HG03469 (cell line): ENCODE measurements at regions not wholly inside any gene's neighbourhood (a gene's known extent, or its start where the extent isn't known, plus 50 kb on each side); places are given as distances from the start of the nearest gene placed in this dataset.
"Not testable (repeated sequence)": the region's sequence is repeated elsewhere in the genome, so short reads cannot be mapped to it uniquely, and the experiment has no call there.

Experiments
- ATAC-seq: cut with Tn5 transposase; IDR thresholded peaks from one replicate; pipeline ENCODE4 v1.9.1; 2021; ENCODE audit warnings: mild to moderate bottlenecking, moderate library complexity, moderate number of reproducible peaks; ENCODE audit not compliant: unreplicated experiment

- ATAC-seq = no peak
Measured at GRCh38 chr6:872570-873125, 179.7 kb upstream of the EXOC2 start.

- ATAC-seq = no peak
Measured at GRCh38 chr6:871503-871902, 178.6 kb upstream of the EXOC2 start.

GRCh38 chr6:870096-870495, 177.2 kb upstream of the EXOC2 start:
- ATAC-seq = no peak

GRCh38 chr6:868201-868600, 175.3 kb upstream of the EXOC2 start:
- ATAC-seq = no peak

- no peak for ATAC-seq
Measured at GRCh38 chr6:867378-867777, 174.4 kb upstream of the EXOC2 start.

- no peak for ATAC-seq
Measured at GRCh38 chr6:866316-866715, 173.4 kb upstream of the EXOC2 start.

GRCh38 chr6:865846-866245, 172.9 kb upstream of the EXOC2 start:
- ATAC-seq = no peak

GRCh38 chr6:863831-864230, 170.9 kb upstream of the EXOC2 start:
- no peak for ATAC-seq

- not testable (repeated sequence) for ATAC-seq
Measured at GRCh38 chr6:863127-863526, 170.2 kb upstream of the EXOC2 start.

- no peak for ATAC-seq
Measured at GRCh38 chr6:859936-860335, 167.0 kb upstream of the EXOC2 start.

GRCh38 chr6:854406-855118, 161.6 kb upstream of the EXOC2 start:
- ATAC-seq = no peak

- ATAC-seq = not testable (repeated sequence)
Measured at GRCh38 chr6:852216-852615, 159.3 kb upstream of the EXOC2 start.

- no peak for ATAC-seq
Measured at GRCh38 chr6:849075-849506, 156.2 kb upstream of the EXOC2 start.

- no peak for ATAC-seq
Measured at GRCh38 chr6:845566-845965, 152.6 kb upstream of the EXOC2 start.

GRCh38 chr6:845101-845500, 152.2 kb upstream of the EXOC2 start:
- no peak for ATAC-seq

- ATAC-seq = no peak
Measured at GRCh38 chr6:842141-842540, 149.2 kb upstream of the EXOC2 start.

- no peak for ATAC-seq
Measured at GRCh38 chr6:841569-841968, 148.6 kb upstream of the EXOC2 start.

- ATAC-seq = no peak
Measured at GRCh38 chr6:839201-839600, 146.3 kb upstream of the EXOC2 start.

- no peak for ATAC-seq
Measured at GRCh38 chr6:837380-837779, 144.4 kb upstream of the EXOC2 start.

- ATAC-seq = no peak
Measured at GRCh38 chr6:836276-836853, 143.4 kb upstream of the EXOC2 start.

GRCh38 chr6:835476-836160, 142.7 kb upstream of the EXOC2 start:
- ATAC-seq = no peak

GRCh38 chr6:834866-835265, 141.9 kb upstream of the EXOC2 start:
- no peak for ATAC-seq
